Aorta (tissue), 5 donors: ENCODE measurements at regions not wholly inside any gene's neighbourhood (a gene's known extent, or its start where the extent isn't known, plus 50 kb on each side); places are given as distances from the start of the nearest gene placed in this dataset.
A peak's percentile ranks its signal among the peaks of the same experiment; 100 is the strongest.

ENCODE experiments used
- ATAC-seq: fragments of 200-7000 bp; cut with Tn5 transposase; one replicate; pipeline ENCODE4 v1.9.1; 2022; ENCODE audit warnings: moderate library complexity; ENCODE audit not compliant: low FRiP score
- DNase-seq, 2 donors: peaks; one replicate each; pipeline ENCODE4 v3.0.0-alpha.2; 2020
- H3K27ac ChIP-seq, 2 donors: one replicate each; pipeline ENCODE4 v1.5.1; 2013; ENCODE audit warnings: low read length in 2 of 2, mild to moderate bottlenecking in 2 of 2, moderate library complexity in 2 of 2, control low read depth in 1 of 2, inconsistent platforms in 1 of 2, low read depth in 1 of 2
- H3K27me3 ChIP-seq, 2 donors: one replicate each; pipeline ENCODE4 v1.6.1; 2013; ENCODE audit warnings: control low read depth in 1 of 2, low read length in 1 of 2, mild to moderate bottlenecking in 1 of 2, moderate library complexity in 1 of 2; ENCODE audit not compliant: insufficient read depth in 2 of 2, control insufficient read depth in 1 of 2
- H3K36me3 ChIP-seq, 2 donors: one replicate each; pipeline ENCODE4 v1.6.1; 2013; ENCODE audit warnings: control low read depth in 1 of 2, low read length in 1 of 2, mild to moderate bottlenecking in 1 of 2; ENCODE audit not compliant: insufficient read depth in 2 of 2, control insufficient read depth in 1 of 2
- H3K4me1 ChIP-seq, 2 donors: one replicate each; pipeline ENCODE4 v1.6.1; 2013; ENCODE audit warnings: low read length in 2 of 2, control low read depth in 1 of 2, mild to moderate bottlenecking in 1 of 2, moderate library complexity in 1 of 2; ENCODE audit not compliant: insufficient read depth in 2 of 2, control insufficient read depth in 1 of 2
- H3K4me3 ChIP-seq, 2 donors: one replicate each; pipeline ENCODE4 v1.5.1; 2013; ENCODE audit warnings: low read length in 2 of 2, control low read depth in 1 of 2, mild to moderate bottlenecking in 1 of 2
- H3K9me3 ChIP-seq: one replicate; pipeline ENCODE4 v1.6.1; 2013; ENCODE audit warnings: mild to moderate bottlenecking, low read length; ENCODE audit not compliant: control insufficient read depth
- WGBS, 2 donors: extraction: QIAGEN DNeasy Blood & Tissue Kit; methylation state at CpG; one replicate each; pipeline ENCODE4 v1.1.7; 2013; 5-methylcytosine and 5-hydroxymethylcytosine counted together
- intact Hi-C, 2 donors: fragments of 100-400 bp; cut with DNase I; formaldehyde crosslinking; loops; one replicate each; pipeline versions ENCODE4 v1.14.2 to v1.15.0; 2022
- donor health status: healthy with polysubstance abuse.
- donor health status: Bipolar disorder and iron deficiency.
- donor health status: DM: no; HTN: no; CAD: no.
- donor health status: DM: no; HTN: no; CAD: no.
- donor health status: DM: yes; HTN: yes; CAD: no.

GRCh38 chr4:19720190-19720589 lies 531.5 kb upstream of the SLIT2 start:
- H3K9me3 ChIP-seq, result no peaks in the 10 kb centered on the region
- intact Hi-C loops, result no loop called here
- H3K36me3 ChIP-seq, result no peaks in the 10 kb centered on the region
- no peak overlapping the region for H3K27ac ChIP-seq
- no peaks in the 10 kb centered on the region for H3K27me3 ChIP-seq
- no peak for ATAC-seq
- H3K4me3 ChIP-seq, result no peak overlapping the region
- no peaks in the 10 kb centered on the region for H3K4me1 ChIP-seq
- no peak for DNase-seq

GRCh38 chr4:19711871-19712270 lies 539.8 kb upstream of the SLIT2 start:
- intact Hi-C loops, result no loop called here
- WGBS, 2 donors, result 94 to 95% methylated on average over 3 of the region's 3 CpGs

GRCh38 chr4:19707876-19708275 lies 543.8 kb upstream of the SLIT2 start:
- Histone ChIP-seq H3K27me3 (no peaks in the 10 kb centered on the region), H3K36me3 (no peaks in the 10 kb centered on the region), H3K9me3 (no peaks in the 10 kb centered on the region), H3K4me1 (no peaks in the 10 kb centered on the region), H3K27ac (no peak overlapping the region), H3K4me3 (no peak overlapping the region)
- WGBS, 2 donors, result 86 to 89% methylated on average over 1 of the region's 1 CpG
- ATAC-seq (no peak), DNase-seq (no peak)
- intact Hi-C loops, result no loop called here

More at GRCh38 chr4:19711871-19712270, 539.8 kb upstream of the SLIT2 start:
- DNase-seq, result no peak
- no peak for ATAC-seq
- Histone ChIP-seq H3K27ac (no peak overlapping the region), H3K27me3 (no peaks in the 10 kb centered on the region), H3K36me3 (no peaks in the 10 kb centered on the region), H3K4me1 (no peaks in the 10 kb centered on the region), H3K4me3 (no peak overlapping the region), H3K9me3 (no peaks in the 10 kb centered on the region)

GRCh38 chr4:19703391-19703790 lies 548.3 kb upstream of the SLIT2 start:
- H3K4me3 ChIP-seq, result no peak overlapping the region
- H3K4me1 ChIP-seq, result no peaks in the 10 kb centered on the region
- DNase-seq (no peak), ATAC-seq (no peak)
- no peaks in the 10 kb centered on the region for H3K9me3 ChIP-seq
- H3K27me3 ChIP-seq, result no peaks in the 10 kb centered on the region
- H3K36me3 ChIP-seq, result no peaks in the 10 kb centered on the region
- intact Hi-C loops, result no loop called here
- WGBS, 2 donors, result 95 to 97% methylated on average over 4 of the region's 4 CpGs
- no peak overlapping the region for H3K27ac ChIP-seq

- Histone ChIP-seq H3K27me3 (no peaks in the 10 kb centered on the region), H3K9me3 (no peaks in the 10 kb centered on the region), H3K27ac (no peak overlapping the region), H3K4me1 (no peaks in the 10 kb centered on the region), H3K36me3 (no peaks in the 10 kb centered on the region), H3K4me3 (no peak overlapping the region)
- WGBS, 2 donors, result 10 to 17% methylated on average over 2 of the region's 2 CpGs
- intact Hi-C loops, result no loop called here
- DNase-seq, result no peak
- ATAC-seq, result no peak
Measured at GRCh38 chr4:19700992-19701391, 550.7 kb upstream of the SLIT2 start.

GRCh38 chr4:19698961-19699360 lies 552.7 kb upstream of the SLIT2 start:
- WGBS, 2 donors, result 79 to 83% methylated on average over 1 of the region's 1 CpG
- intact Hi-C loops, result no loop called here

GRCh38 chr4:19694812-19695211 lies 556.9 kb upstream of the SLIT2 start:
- no peak overlapping the region for H3K4me3 ChIP-seq
- intact Hi-C loops, result no loop called here
- H3K9me3 ChIP-seq, result no peaks in the 10 kb centered on the region
- H3K27ac ChIP-seq, result no peak overlapping the region
- H3K4me1 ChIP-seq, result no peaks in the 10 kb centered on the region
- no peaks in the 10 kb centered on the region for H3K27me3 ChIP-seq
- DNase-seq (no peak), ATAC-seq (no peak)
- no peaks in the 10 kb centered on the region for H3K36me3 ChIP-seq
- WGBS, 2 donors, result 77 to 81% methylated on average over 4 of the region's 4 CpGs

More at GRCh38 chr4:19698961-19699360, 552.7 kb upstream of the SLIT2 start:
- Histone ChIP-seq H3K36me3 (no peaks in the 10 kb centered on the region), H3K4me1 (no peaks in the 10 kb centered on the region), H3K9me3 (no peaks in the 10 kb centered on the region), H3K27ac (no peak overlapping the region), H3K27me3 (no peaks in the 10 kb centered on the region), H3K4me3 (no peak overlapping the region)
- no peak for ATAC-seq
- no peak for DNase-seq

GRCh38 chr4:19693936-19694570 lies 557.7 kb upstream of the SLIT2 start:
- 39 to 42% methylated on average over 5 of the region's 5 CpGs for WGBS, 2 donors
- H3K4me1 ChIP-seq, result no peaks in the 10 kb centered on the region
- H3K27me3 ChIP-seq, result no peaks in the 10 kb centered on the region
- no peak overlapping the region for H3K27ac ChIP-seq
- DNase-seq, result no peak
- intact Hi-C loops, result no loop called here
- no peaks in the 10 kb centered on the region for H3K36me3 ChIP-seq
- ATAC-seq, result peak; percentile 48
- no peaks in the 10 kb centered on the region for H3K9me3 ChIP-seq
- no peak overlapping the region for H3K4me3 ChIP-seq

- no peaks in the 10 kb centered on the region for H3K27me3 ChIP-seq
- no peak overlapping the region for H3K27ac ChIP-seq
- intact Hi-C loops, result no loop called here
- no peak overlapping the region for H3K4me3 ChIP-seq
- H3K4me1 ChIP-seq, result no peaks in the 10 kb centered on the region
- no peaks in the 10 kb centered on the region for H3K36me3 ChIP-seq
- no peaks in the 10 kb centered on the region for H3K9me3 ChIP-seq
- ATAC-seq (no peak), DNase-seq (no peak)
- WGBS, 2 donors, result 5 to 8% methylated on average over 3 of the region's 3 CpGs
Measured at GRCh38 chr4:19689511-19689910, 562.2 kb upstream of the SLIT2 start.
